ENCODE measurements at regions not wholly inside any gene's neighbourhood (a gene's known extent, or its start where the extent isn't known, plus 50 kb on each side); places are given as distances from the start of the nearest gene placed in this dataset.

DNA sequence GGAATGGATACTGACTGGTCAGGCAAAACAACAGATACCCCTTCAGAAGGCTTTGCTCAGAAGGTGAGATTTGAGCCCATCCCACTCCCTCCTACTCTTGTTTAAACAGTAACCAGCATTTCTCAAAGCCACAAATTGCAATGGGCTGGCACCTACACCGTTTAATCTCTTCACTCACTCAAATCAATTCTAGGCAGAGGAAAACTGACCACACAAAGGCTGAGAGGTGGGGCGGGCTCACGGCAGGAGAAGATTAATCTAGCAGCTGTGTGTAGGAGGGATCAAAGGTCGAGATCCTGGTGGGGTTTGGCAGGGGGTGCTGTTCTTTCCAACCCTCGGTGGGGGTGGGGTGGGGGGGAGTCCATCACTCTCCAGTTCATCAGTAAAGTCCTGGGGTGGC, 622.4 kb downstream of the BCOR start:
- Histone ChIP-seq H3K27me3 (ENCODE audit: control insufficient read depth, insufficient read depth, low read length) (peaks cover 46% of the 10 kb centered on the region), H3K9me3 (replicated peaks; ENCODE audit: control insufficient read depth, low read depth, low read length) (peaks cover 3% of the 10 kb centered on the region), H3K36me3 (ENCODE audit: control insufficient read depth, insufficient read depth, low read length) (no peaks in the 10 kb centered on the region), H3K27ac (ENCODE audit: low read length) (no peak overlapping the region), H3K4me3 (ENCODE audit: low read length) (no peak overlapping the region), H3K4me1 (ENCODE audit: control insufficient read depth, insufficient read depth, low read length) (peaks cover 54% of the 10 kb centered on the region)
- DNase-seq: no peak
- WGBS (ENCODE audit: insufficient coverage): 87% methylated on average over 3 of the region's 5 CpGs

DNA sequence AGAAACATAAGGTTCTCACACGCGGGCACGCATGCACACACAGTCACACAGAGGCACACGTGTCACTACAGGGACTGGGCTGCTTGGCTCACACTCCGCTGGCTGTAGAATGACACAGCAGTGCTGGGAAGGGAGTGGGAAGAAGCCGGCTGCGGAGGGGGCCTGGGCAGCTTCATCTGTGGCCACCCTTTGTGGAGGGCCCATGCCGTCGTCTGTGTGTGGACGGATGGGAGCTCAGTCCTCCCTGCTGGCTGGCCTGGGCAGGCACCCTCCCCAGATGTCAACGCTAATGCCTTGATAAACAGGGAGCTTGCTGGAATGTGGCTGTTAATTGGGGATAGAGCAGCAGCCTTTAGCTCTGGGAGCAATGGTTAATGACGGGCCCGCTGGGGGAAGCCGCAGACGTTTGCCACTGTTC, 621.1 kb downstream of the BCOR start:
- H3K9me3 ChIP-seq (replicated peaks; ENCODE audit: control insufficient read depth, low read depth, low read length): peaks cover 3% of the 10 kb centered on the region
- H3K27ac ChIP-seq (ENCODE audit: low read length): peak overlapping the region; percentile 74
- peak; percentile 63 for DNase-seq
- peaks cover 46% of the 10 kb centered on the region for H3K27me3 ChIP-seq (ENCODE audit: control insufficient read depth, insufficient read depth, low read length)
- WGBS (ENCODE audit: insufficient coverage): 58% methylated on average over 8 of the region's 15 CpGs
- H3K4me3 ChIP-seq (ENCODE audit: low read length): no peak overlapping the region
- H3K36me3 ChIP-seq (ENCODE audit: control insufficient read depth, insufficient read depth, low read length): no peaks in the 10 kb centered on the region
- peaks cover 46% of the 10 kb centered on the region for H3K4me1 ChIP-seq (ENCODE audit: control insufficient read depth, insufficient read depth, low read length)

DNA sequence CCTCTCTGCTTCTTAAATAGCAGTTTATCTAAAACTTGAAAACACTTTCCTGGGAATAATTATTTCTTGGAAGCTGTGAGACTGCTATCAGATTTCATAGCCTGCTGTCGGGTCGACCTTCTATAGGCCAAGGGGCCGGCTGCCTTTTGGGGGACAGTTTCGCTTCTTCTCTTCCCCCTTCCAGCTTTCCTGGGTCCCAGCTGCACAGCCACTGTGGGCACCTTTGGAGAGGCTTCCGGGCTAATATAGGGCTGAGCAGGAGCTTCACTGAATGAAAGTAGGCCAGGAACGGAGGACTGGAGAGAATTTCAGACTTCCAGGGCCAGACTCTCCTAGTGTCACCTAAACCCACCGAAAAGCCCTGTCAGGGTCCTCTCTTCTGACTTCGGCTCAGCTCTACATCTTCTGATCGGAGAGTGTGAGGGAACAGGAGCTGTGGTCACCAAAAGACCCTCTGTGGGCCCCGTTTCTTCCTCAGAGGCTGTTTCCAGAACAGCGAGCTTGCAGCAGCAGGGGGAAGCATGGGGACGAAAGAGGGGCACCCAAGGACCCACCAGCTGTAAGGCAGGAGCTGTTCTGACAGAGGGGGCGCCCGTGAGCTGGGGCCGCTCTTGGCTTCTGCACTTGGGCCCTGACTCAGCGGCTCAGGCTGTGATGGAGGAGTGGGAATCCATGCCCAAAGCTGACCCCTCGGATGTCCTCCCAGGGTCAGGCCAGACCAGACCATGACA, 620.6 kb downstream of the BCOR start:
- no peak overlapping the region for H3K4me3 ChIP-seq (ENCODE audit: low read length)
- H3K36me3 ChIP-seq (ENCODE audit: control insufficient read depth, insufficient read depth, low read length): no peaks in the 10 kb centered on the region
- H3K4me1 ChIP-seq (ENCODE audit: control insufficient read depth, insufficient read depth, low read length): peaks cover 44% of the 10 kb centered on the region
- H3K27ac ChIP-seq (ENCODE audit: low read length): peak overlapping the region; percentile 74
- H3K27me3 ChIP-seq (ENCODE audit: control insufficient read depth, insufficient read depth, low read length): peaks cover 47% of the 10 kb centered on the region
- DNase-seq: no peak
- peaks cover 3% of the 10 kb centered on the region for H3K9me3 ChIP-seq (replicated peaks; ENCODE audit: control insufficient read depth, low read depth, low read length)
- WGBS (ENCODE audit: insufficient coverage): 44% methylated on average over 8 of the region's 17 CpGs

DNA sequence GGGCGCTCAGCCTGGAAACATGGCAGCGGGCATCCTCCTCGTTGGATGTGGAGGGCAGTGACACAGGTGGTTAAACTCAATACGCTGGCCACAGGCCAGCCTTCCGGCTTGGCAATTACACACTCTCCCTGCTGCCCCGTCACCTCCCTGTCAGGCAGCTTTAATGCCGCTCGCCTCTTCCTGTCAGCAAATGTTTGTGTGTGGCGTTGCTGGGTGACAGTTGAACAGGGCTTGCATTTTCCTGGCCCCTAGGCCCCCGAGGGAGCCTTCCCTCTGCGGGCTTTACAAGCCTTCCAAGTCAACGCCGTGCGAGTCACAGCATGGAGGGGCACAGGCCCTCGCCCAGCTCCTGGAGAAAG, 620.0 kb downstream of the BCOR start:
- DNase-seq: peak; percentile 83
- H3K27me3 ChIP-seq (ENCODE audit: control insufficient read depth, insufficient read depth, low read length): peaks cover 52% of the 10 kb centered on the region
- H3K36me3 ChIP-seq (ENCODE audit: control insufficient read depth, insufficient read depth, low read length): no peaks in the 10 kb centered on the region
- no peak overlapping the region for H3K4me3 ChIP-seq (ENCODE audit: low read length)
- peaks cover 3% of the 10 kb centered on the region for H3K9me3 ChIP-seq (replicated peaks; ENCODE audit: control insufficient read depth, low read depth, low read length)
- 62% methylated on average over 10 of the region's 15 CpGs for WGBS (ENCODE audit: insufficient coverage)
- peaks cover 44% of the 10 kb centered on the region for H3K4me1 ChIP-seq (ENCODE audit: control insufficient read depth, insufficient read depth, low read length)
- H3K27ac ChIP-seq (ENCODE audit: low read length): peak overlapping the region; percentile 80

DNA sequence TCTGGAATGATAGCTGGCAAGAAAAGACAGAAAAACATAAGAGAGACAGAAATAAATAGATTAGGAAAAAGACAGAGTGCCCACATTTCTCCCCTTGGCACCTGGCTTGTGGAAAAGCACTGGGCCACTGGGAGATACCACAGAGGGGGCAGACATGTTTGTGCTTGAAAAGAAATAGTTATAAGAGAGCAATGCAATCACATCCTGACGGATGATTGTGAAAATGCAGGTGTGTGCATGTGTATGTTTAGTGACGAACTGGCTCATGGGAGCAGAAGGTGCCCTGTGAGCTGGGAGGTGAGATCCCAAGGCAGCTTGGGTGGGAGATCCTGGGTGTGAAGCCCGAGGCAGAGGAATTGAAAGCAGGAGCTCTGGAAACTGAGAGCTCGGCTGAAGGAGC, 617.9 kb downstream of the BCOR start:
- H3K9me3 ChIP-seq (replicated peaks; ENCODE audit: control insufficient read depth, low read depth, low read length): peaks cover 3% of the 10 kb centered on the region
- 71% methylated on average over 2 of the region's 4 CpGs for WGBS (ENCODE audit: insufficient coverage)
- peaks cover 58% of the 10 kb centered on the region for H3K4me1 ChIP-seq (ENCODE audit: control insufficient read depth, insufficient read depth, low read length)
- H3K36me3 ChIP-seq (ENCODE audit: control insufficient read depth, insufficient read depth, low read length): no peaks in the 10 kb centered on the region
- H3K27ac ChIP-seq (ENCODE audit: low read length): no peak overlapping the region
- DNase-seq: no peak
- no peak overlapping the region for H3K4me3 ChIP-seq (ENCODE audit: low read length)
- H3K27me3 ChIP-seq (ENCODE audit: control insufficient read depth, insufficient read depth, low read length): peaks cover 60% of the 10 kb centered on the region

DNA sequence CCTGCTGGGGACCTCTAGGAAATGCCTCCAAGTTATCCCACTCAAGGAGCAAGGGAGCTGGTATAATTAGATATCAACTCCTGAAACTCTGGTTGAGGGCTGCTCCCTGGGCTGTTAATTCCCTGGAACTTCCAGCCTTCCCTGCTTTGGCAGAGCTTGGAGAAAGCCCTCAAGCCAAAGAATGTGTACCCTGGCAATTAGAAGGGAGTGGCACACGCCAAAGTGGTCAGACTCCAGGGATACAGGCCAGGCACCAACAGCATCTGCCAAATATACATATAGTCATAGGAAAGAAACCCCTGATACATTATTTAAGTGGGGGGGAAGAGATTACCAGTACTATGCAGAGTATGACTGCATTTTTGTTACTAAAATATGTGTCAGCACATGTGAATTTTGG, 616.8 kb downstream of the BCOR start:
- no CpG with 5 or more reads among the region's 1 CpG for WGBS (ENCODE audit: insufficient coverage)
- H3K27ac ChIP-seq (ENCODE audit: low read length): no peak overlapping the region
- peaks cover 54% of the 10 kb centered on the region for H3K27me3 ChIP-seq (ENCODE audit: control insufficient read depth, insufficient read depth, low read length)
- no peak for DNase-seq
- H3K36me3 ChIP-seq (ENCODE audit: control insufficient read depth, insufficient read depth, low read length): no peaks in the 10 kb centered on the region
- peaks cover 3% of the 10 kb centered on the region for H3K9me3 ChIP-seq (replicated peaks; ENCODE audit: control insufficient read depth, low read depth, low read length)
- H3K4me1 ChIP-seq (ENCODE audit: control insufficient read depth, insufficient read depth, low read length): peaks cover 53% of the 10 kb centered on the region
- no peak overlapping the region for H3K4me3 ChIP-seq (ENCODE audit: low read length)

DNA sequence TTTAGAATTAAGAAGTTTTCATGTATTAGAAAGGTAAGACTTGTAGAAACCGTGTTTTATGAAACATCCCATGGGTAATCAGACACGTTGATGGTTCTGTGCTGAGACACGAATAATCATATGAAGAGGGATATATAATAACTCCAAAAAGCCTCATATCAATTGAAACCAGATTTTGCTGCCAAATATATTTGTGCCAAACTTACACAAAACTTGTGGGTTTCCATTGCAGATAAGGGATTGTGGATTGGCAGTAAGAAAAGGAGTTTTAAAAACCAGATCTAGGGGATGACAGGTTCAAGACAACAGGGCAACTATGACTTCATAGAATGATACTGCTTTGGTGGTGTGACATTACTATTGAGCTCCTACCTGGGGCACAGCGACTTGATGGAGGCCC, 616.1 kb downstream of the BCOR start:
- Histone ChIP-seq H3K27ac (ENCODE audit: low read length) (no peak overlapping the region), H3K4me1 (ENCODE audit: control insufficient read depth, insufficient read depth, low read length) (peaks cover 46% of the 10 kb centered on the region), H3K27me3 (ENCODE audit: control insufficient read depth, insufficient read depth, low read length) (peaks cover 52% of the 10 kb centered on the region), H3K4me3 (ENCODE audit: low read length) (no peak overlapping the region), H3K9me3 (replicated peaks; ENCODE audit: control insufficient read depth, low read depth, low read length) (peaks cover 3% of the 10 kb centered on the region), H3K36me3 (ENCODE audit: control insufficient read depth, insufficient read depth, low read length) (no peaks in the 10 kb centered on the region)
- no peak for DNase-seq
- WGBS (ENCODE audit: insufficient coverage): 40% methylated on average over 1 of the region's 4 CpGs

DNA sequence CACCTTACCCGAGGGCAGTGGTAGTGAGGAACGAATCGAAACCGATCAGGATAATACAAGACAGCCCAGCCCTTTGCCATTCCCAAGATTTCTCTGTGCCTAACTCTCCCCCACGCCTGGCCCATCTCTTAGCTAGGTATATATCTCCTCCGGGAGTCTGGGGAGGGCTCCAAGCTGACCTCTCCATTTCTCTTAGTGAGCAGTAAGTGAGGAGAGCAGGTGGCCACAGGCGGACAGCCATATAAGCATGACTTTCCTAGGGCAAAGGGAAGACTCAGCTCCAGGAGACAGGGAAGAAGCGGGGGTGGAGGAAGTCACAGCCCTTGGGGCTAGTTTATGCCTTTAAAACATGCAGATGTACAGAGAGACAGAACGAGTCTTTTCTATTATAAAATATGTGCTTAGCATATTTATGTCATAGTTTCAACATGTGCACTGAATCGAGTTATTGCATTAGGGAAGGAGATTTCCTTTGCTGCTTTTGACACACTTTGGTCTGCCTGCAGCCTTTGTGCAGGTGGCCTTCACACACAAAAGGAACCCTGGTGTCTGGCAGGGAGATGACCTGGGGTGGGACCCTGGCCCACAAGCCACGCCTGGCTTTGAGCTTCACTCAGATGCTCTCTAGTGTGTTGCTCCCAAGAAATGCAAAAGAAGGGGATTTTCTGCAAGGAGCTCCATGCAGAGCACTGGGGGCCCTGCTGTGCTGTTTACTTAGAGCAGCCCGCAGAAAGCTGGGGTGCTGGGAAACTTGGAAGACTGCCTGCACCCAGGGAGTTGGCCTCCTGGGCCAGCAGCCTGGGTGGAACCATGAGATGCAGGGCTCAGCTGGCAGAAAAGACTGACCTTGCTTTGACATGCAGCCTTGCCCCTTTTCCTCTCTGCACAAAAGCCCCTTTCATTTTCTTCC, 613.3 kb downstream of the BCOR start:
- Histone ChIP-seq H3K36me3 (ENCODE audit: control insufficient read depth, insufficient read depth, low read length) (no peaks in the 10 kb centered on the region), H3K27ac (ENCODE audit: low read length) (no peak overlapping the region), H3K4me3 (ENCODE audit: low read length) (no peak overlapping the region), H3K4me1 (ENCODE audit: control insufficient read depth, insufficient read depth, low read length) (peaks cover 32% of the 10 kb centered on the region), H3K27me3 (ENCODE audit: control insufficient read depth, insufficient read depth, low read length) (peaks cover 34% of the 10 kb centered on the region), H3K9me3 (replicated peaks; ENCODE audit: control insufficient read depth, low read depth, low read length) (no peaks in the 10 kb centered on the region)
- WGBS (ENCODE audit: insufficient coverage): 60% methylated on average over 5 of the region's 12 CpGs
- peak; percentile 77 for DNase-seq

DNA sequence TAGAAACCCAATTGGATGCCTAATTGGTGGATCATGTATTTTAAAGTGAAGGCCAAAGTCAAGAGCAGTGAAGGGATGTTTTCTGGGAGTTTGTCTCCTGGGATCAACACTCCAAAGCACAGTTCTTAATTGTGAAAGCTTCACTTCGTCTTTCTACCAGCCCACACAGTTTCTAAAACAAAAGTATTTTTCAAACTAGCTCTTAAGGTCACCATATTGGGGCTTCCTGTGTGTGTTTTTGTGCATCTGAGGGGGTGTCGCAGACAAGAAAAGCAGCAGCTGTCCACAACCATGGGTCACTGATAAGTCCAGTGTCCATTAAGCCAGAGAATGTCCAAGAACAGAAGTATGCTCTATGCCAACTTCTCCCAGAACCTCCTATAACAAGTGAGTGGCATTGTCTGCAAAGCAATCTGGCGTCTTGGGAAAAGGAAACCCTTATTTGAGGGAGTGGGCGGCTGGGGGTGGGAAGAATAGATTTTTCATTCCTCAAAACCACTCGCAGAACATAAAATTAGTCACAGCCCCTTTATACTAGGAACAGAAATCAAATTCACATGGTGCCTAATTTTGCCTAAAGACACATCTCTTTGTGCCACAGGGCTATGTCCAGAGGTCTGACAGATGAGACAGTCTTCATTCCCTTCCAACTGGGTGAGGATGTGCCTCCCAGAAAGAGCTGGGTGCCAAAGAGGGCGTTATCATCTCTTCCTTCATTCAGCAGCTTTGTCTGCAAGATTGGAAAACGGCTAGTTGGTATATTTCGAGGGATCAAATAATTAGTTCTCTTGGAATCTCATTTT, 610.4 kb downstream of the BCOR start:
- no peak overlapping the region for H3K4me3 ChIP-seq (ENCODE audit: low read length)
- H3K27me3 ChIP-seq (ENCODE audit: control insufficient read depth, insufficient read depth, low read length): peaks cover 40% of the 10 kb centered on the region
- H3K36me3 ChIP-seq (ENCODE audit: control insufficient read depth, insufficient read depth, low read length): no peaks in the 10 kb centered on the region
- H3K4me1 ChIP-seq (ENCODE audit: control insufficient read depth, insufficient read depth, low read length): peaks cover 31% of the 10 kb centered on the region
- DNase-seq: no peak
- WGBS (ENCODE audit: insufficient coverage): no CpG with 5 or more reads among the region's 8 CpGs
- H3K9me3 ChIP-seq (replicated peaks; ENCODE audit: control insufficient read depth, low read depth, low read length): no peaks in the 10 kb centered on the region
- H3K27ac ChIP-seq (ENCODE audit: low read length): no peak overlapping the region

DNA sequence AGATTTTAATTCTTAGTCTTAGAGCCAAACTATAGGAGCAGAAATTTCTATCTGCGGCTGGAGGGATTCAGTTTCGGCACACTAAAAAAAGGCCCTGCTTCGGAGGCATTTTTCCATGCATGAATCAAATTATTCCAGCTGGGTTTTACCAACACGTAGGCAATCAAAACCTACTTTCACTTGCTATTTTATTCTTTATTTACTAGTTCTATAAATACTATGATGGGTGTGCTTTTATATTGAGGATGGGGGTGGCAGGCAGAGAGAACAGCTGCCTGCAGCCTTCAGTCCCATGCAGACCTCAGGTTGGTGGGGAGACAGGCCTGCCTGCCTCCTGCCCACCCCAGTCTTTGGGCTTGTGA, 609.8 kb downstream of the BCOR start:
- no peak overlapping the region for H3K27ac ChIP-seq (ENCODE audit: low read length)
- H3K27me3 ChIP-seq (ENCODE audit: control insufficient read depth, insufficient read depth, low read length): peaks cover 41% of the 10 kb centered on the region
- no peak for DNase-seq
- WGBS (ENCODE audit: insufficient coverage): no CpG with 5 or more reads among the region's 4 CpGs
- H3K4me3 ChIP-seq (ENCODE audit: low read length): no peak overlapping the region
- no peaks in the 10 kb centered on the region for H3K9me3 ChIP-seq (replicated peaks; ENCODE audit: control insufficient read depth, low read depth, low read length)
- peaks cover 34% of the 10 kb centered on the region for H3K4me1 ChIP-seq (ENCODE audit: control insufficient read depth, insufficient read depth, low read length)
- H3K36me3 ChIP-seq (ENCODE audit: control insufficient read depth, insufficient read depth, low read length): no peaks in the 10 kb centered on the region

Data from muscle of leg (tissue), 3 donors.